BJ (cell line): ENCODE measurements at regions not wholly inside any gene's neighbourhood (a gene's known extent, or its start where the extent isn't known, plus 50 kb on each side); places are given as distances from the start of the nearest gene placed in this dataset.
A peak's percentile ranks its signal among the peaks of the same experiment; 100 is the strongest.

Source experiments
- CTCF ChIA-PET: fragments of 350-600 bp; formaldehyde crosslinking; extraction: SDS; loops from one replicate; lab custom pipeline; 2021; ENCODE audit warnings: antibody characterized with exemption, inconsistent platforms; lab: Yijun Ruan, JAX
- POLR2A ChIA-PET: fragments of 300-600 bp; sonication (Branson Sonifier 250); formaldehyde crosslinking; extraction: SDS; loops from one replicate; lab custom pipeline; 2021; ENCODE audit warnings: antibody characterized with exemption; lab: Charles Lee
- DNase-seq: peaks from one replicate; pipeline ENCODE4 v3.0.0-alpha.2; 2011; ENCODE audit warnings: low read depth
- H3K27me3 ChIP-seq: 2 replicates; pipeline ENCODE4 v1.6.0; 2011; ENCODE audit warnings: low read length; ENCODE audit not compliant: control insufficient read depth, insufficient read depth
- H3K36me3 ChIP-seq: 2 replicates; pipeline ENCODE4 v1.5.1; 2011; ENCODE audit warnings: low read length; ENCODE audit not compliant: control insufficient read depth, insufficient read depth
- H3K4me3 ChIP-seq: 2 replicates; pipeline ENCODE4 v1.5.1; 2011; ENCODE audit warnings: low read depth, mild to moderate bottlenecking, control low read depth, low read length
- CTCF ChIP-seq: IDR thresholded peaks from 2 replicates; pipeline ENCODE4 v1.5.1; 2011; ENCODE audit warnings: low read depth, mild to moderate bottlenecking, control low read depth, inconsistent platforms, low read length, moderate library complexity; ENCODE audit not compliant: insufficient read depth

- DNase-seq: no peak
- ChIA-PET POLR2A (no interaction called here), CTCF (interaction anchor here (0.5 kb wide), 1 partner anchor 25 kb away, joined by 4 read pairs; no protein-coding TSS in a partner anchor)
- no peaks in the 10 kb centered on the region for H3K27me3 ChIP-seq
- no peak for TF ChIP-seq CTCF
- no peak overlapping the region for H3K4me3 ChIP-seq
- H3K36me3 ChIP-seq: no peaks in the 10 kb centered on the region
Measured at GRCh38 chr2:128406736-128407554, 88.3 kb upstream of the HS6ST1 start.

DNA sequence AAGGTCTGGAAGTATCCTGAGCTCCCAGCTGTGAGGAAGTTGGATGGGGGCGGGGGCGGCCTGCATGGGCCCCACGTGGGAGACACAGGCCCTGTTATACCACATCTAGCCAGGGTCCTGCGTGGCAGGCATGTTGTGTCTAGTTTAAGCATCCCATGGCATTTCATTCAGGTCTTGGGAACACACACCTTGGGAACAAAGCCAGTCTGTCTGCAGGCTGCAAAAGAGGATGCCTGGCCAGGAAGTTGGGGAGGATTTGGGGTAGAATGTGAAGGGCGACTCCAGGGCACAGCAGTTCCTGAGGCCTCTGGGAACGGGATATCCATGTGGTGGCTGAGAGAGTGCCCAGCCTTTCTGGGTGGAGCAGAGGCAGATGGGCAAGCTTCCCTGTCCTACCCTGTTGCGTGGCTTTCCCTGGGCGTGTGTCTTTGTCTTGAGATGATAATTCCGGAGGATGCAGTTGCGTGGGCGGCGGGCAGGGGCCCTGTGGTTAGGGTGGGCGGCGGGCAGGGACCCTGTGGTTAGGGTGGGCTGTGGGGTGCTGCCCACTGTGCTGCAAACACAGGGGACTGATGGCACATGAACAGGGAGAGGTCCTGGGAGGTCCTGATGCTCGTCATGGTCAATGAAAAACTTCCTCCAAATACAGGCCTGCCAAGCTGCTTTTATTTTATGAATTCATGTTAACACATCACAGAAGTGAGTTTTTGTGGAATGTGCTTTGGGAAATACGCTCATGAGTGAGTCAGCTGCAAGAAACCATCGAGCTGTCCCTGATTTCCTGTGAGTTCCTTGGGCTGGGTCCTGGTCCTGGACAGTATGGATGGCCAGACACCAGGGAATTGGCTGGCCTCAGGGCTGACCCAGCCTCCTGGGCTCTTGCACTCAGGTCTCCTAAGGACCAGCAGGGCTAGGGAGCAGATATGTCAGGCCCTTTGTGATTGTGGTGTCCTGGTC, 90.0 kb upstream of the HS6ST1 start:
- ChIA-PET POLR2A (interaction anchor here (0.6 kb wide), 1 partner anchor 18 kb away, joined by 3 read pairs; no protein-coding TSS in a partner anchor), CTCF (interaction anchor here (0.8 kb wide), 1 partner anchor 58 kb away, joined by 3 read pairs; no protein-coding TSS in a partner anchor)
- TF ChIP-seq CTCF: no peak
- Histone ChIP-seq H3K4me3 (no peak overlapping the region), H3K27me3 (no peaks in the 10 kb centered on the region), H3K36me3 (no peaks in the 10 kb centered on the region)
- DNase-seq: peak; percentile 75

DNA sequence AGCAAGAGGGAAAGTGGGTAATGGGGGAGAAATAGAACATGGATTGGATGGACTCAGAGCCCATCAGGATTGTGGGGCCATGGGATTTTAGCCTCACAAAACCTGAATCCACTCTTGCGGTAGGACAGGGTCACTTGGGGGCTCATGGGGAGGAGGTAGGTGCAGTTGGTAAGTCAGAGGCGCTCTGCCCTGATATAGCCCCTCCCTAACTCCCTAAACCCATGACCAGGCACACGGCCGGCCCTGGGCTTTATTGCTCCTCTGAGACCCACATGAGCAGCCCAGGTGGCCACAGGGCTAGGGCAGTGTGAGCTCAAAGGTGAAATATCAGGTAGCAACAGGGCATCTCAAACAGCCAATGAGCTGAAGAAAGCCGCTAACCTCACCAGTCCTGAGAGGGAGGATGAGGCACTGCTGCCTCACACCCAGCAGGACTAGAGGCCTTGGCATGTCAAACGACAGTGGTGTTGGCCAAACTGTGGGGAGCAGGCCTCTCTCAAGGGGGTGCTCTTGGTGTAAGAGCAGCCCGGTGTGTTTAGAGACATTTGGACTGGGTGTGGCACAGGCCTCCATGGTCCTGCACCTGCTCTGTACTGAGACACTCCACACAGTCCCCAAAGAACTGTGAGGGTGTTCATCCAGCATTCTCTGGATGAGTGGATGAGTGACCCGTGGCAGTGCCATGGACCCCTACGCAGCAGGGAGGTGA, 90.8 kb upstream of the HS6ST1 start:
- no peak for TF ChIP-seq CTCF
- no peaks in the 10 kb centered on the region for H3K27me3 ChIP-seq
- DNase-seq: no peak
- ChIA-PET CTCF (no interaction called here), POLR2A (no interaction called here)
- no peaks in the 10 kb centered on the region for H3K36me3 ChIP-seq
- no peak overlapping the region for H3K4me3 ChIP-seq

GRCh38 chr2:128410035-128410757, 91.5 kb upstream of the HS6ST1 start:
- ChIA-PET POLR2A (no interaction called here), CTCF (no interaction called here)
- Histone ChIP-seq H3K27me3 (no peaks in the 10 kb centered on the region), H3K4me3 (no peak overlapping the region), H3K36me3 (no peaks in the 10 kb centered on the region; the same call in 1 of the 2 replicates)
- no peak for TF ChIP-seq CTCF
- no peak for DNase-seq
